IMR-90 (cell line): ENCODE measurements at regions not wholly inside any gene's neighbourhood (a gene's known extent, or its start where the extent isn't known, plus 50 kb on each side); places are given as distances from the start of the nearest gene placed in this dataset.

ENCODE experiments used
- ATAC-seq: fragments of 200-7000 bp; cut with Tn5 transposase; 2 replicates; pipeline ENCODE4 v1.9.1; 2020; ENCODE audit warnings: low read depth, mild to moderate bottlenecking, moderate library complexity
- BruUV-seq: library from RNA; stranded (reverse); fragments of 400-500 nt; replicated peaks from 2 replicates; lab custom pipeline; 2021; lab: Mats Ljungman, UMichigan
- CTCF ChIA-PET: fragments of 300-600 bp; formaldehyde crosslinking; extraction: SDS; loops from one replicate; lab custom pipeline; 2021; ENCODE audit warnings: antibody characterized with exemption; lab: Yijun Ruan, JAX
- POLR2A ChIA-PET: fragments of 300-600 bp; sonication (Branson Sonifier 250); formaldehyde crosslinking; loops from one replicate; lab custom pipeline; 2022; ENCODE audit warnings: antibody characterized with exemption; ENCODE audit not compliant: unreplicated experiment; lab: Charles Lee
- DNase-seq: peaks from one replicate; pipeline ENCODE4 v3.0.0; 2013
- H2AFZ ChIP-seq: replicated peaks from 2 replicates; pipeline ENCODE3; 2013; ENCODE audit warnings: low read length, mild to moderate bottlenecking; ENCODE audit not compliant: poor library complexity
- H2AK5ac ChIP-seq: 2 replicates; pipeline ENCODE4 v1.6.1; 2013; ENCODE audit warnings: low read depth, low read length, inconsistent platforms
- H2AK9ac ChIP-seq: replicated peaks from 2 replicates; pipeline ENCODE3; 2013; ENCODE audit warnings: mild to moderate bottlenecking, low read depth, low read length, moderate library complexity; ENCODE audit not compliant: poor library complexity
- H2BK120ac ChIP-seq: 2 replicates; pipeline ENCODE4 v1.6.1; 2013; ENCODE audit warnings: low read depth, low read length, inconsistent platforms
- H2BK15ac ChIP-seq: 3 replicates; pipeline ENCODE4 v1.6.1; 2013; ENCODE audit warnings: low read depth, low read length, inconsistent platforms
- H2BK20ac ChIP-seq: 2 replicates; pipeline ENCODE4 v1.6.1; 2013; ENCODE audit warnings: low read depth, mild to moderate bottlenecking, inconsistent platforms, low read length, moderate library complexity
- H2BK5ac ChIP-seq: 2 replicates; pipeline ENCODE4 v1.6.1; 2013; ENCODE audit warnings: mild to moderate bottlenecking, low read depth, low read length, inconsistent platforms; ENCODE audit not compliant: poor library complexity, severe bottlenecking
- H3K14ac ChIP-seq: replicated peaks from 2 replicates; pipeline ENCODE4 v1.6.1; 2013; ENCODE audit warnings: low read depth, low read length, inconsistent platforms
- H3K18ac ChIP-seq: 2 replicates; pipeline ENCODE4 v1.6.1; 2013; ENCODE audit warnings: low read depth, low read length, control low read depth
- H3K23ac ChIP-seq: 2 replicates; pipeline ENCODE4 v1.6.1; 2013; ENCODE audit warnings: low read depth, low read length, inconsistent platforms
- H3K27ac ChIP-seq: 2 replicates; pipeline ENCODE4 v1.5.1; 2013; ENCODE audit warnings: mild to moderate bottlenecking, control low read depth, low read length; ENCODE audit not compliant: insufficient read depth
- H3K27me3 ChIP-seq: 2 replicates; pipeline ENCODE4 v1.6.1; 2013; ENCODE audit warnings: low read length; ENCODE audit not compliant: control insufficient read depth, insufficient read depth
- H3K36me3 ChIP-seq: 2 replicates; pipeline ENCODE4 v1.6.1; 2013; ENCODE audit warnings: low read length, mixed read lengths; ENCODE audit not compliant: control insufficient read depth, insufficient read depth
- H3K4ac ChIP-seq: 2 replicates; pipeline ENCODE4 v1.6.1; 2013; ENCODE audit warnings: low read depth, low read length, inconsistent platforms
- H3K4me1 ChIP-seq: 2 replicates; pipeline ENCODE4 v1.6.1; 2013; ENCODE audit warnings: low read length, mixed read lengths; ENCODE audit not compliant: control insufficient read depth, insufficient read depth
- H3K4me2 ChIP-seq: 2 replicates; pipeline ENCODE4 v1.6.1; 2013; ENCODE audit warnings: low read depth, mild to moderate bottlenecking, control low read depth, low read length, moderate library complexity
- H3K4me3 ChIP-seq: 2 replicates; pipeline ENCODE4 v1.5.1; 2013; ENCODE audit warnings: low read depth, mild to moderate bottlenecking, control low read depth, low read length, moderate library complexity; ENCODE audit not compliant: insufficient read depth
- H3K56ac ChIP-seq: 2 replicates; pipeline ENCODE4 v1.6.1; 2013; ENCODE audit warnings: low read length, inconsistent platforms; ENCODE audit not compliant: insufficient read depth; ENCODE audit errors: extremely low read depth
- H3K79me1 ChIP-seq, 2 experiments: 2 replicates each; pipeline ENCODE4 v1.6.1; 2013; ENCODE audit warnings: low read length in 2 of 2, inconsistent platforms in 1 of 2, low read depth in 1 of 2
- H3K9ac ChIP-seq: 2 replicates; pipeline ENCODE4 v1.6.1; 2013; ENCODE audit warnings: low read depth, low read length, control low read depth
- H3K9me1 ChIP-seq: 2 replicates; pipeline ENCODE4 v1.6.1; 2013; ENCODE audit warnings: low read length, inconsistent platforms; ENCODE audit not compliant: insufficient read depth
- H3K9me3 ChIP-seq: 2 replicates; pipeline ENCODE4 v1.6.1; 2013; ENCODE audit warnings: low read length; ENCODE audit not compliant: control insufficient read depth, insufficient read depth
- H4K20me1 ChIP-seq: 2 replicates; pipeline ENCODE4 v1.6.1; 2013; ENCODE audit warnings: low read length, inconsistent platforms; ENCODE audit not compliant: insufficient read depth
- H4K5ac ChIP-seq: 2 replicates; pipeline ENCODE4 v1.6.1; 2013; ENCODE audit warnings: mild to moderate bottlenecking, low read depth, low read length, control low read depth
- H4K8ac ChIP-seq, 2 experiments: 2 replicates each; pipeline ENCODE4 v1.6.1; 2013; ENCODE audit warnings: low read depth in 2 of 2, low read length in 2 of 2, control low read depth in 1 of 2, inconsistent platforms in 1 of 2
- H4K91ac ChIP-seq: 2 replicates; pipeline ENCODE4 v1.6.1; 2013; ENCODE audit warnings: low read depth, low read length, inconsistent platforms; ENCODE audit not compliant: insufficient read depth
- MAFK ChIP-seq: IDR thresholded peaks from 2 replicates; pipeline ENCODE4 v1.6.1; 2012; ENCODE audit warnings: low read depth, low read length, improper control_type of control experiment
- RAD21 ChIP-seq: IDR thresholded peaks from 2 replicates; pipeline ENCODE4 v1.6.1; 2012; ENCODE audit warnings: low read length, improper control_type of control experiment
- RFX5 ChIP-seq: IDR thresholded peaks from 2 replicates; pipeline ENCODE4 v1.8.0; 2012; ENCODE audit warnings: low read depth, mild to moderate bottlenecking, low read length, moderate library complexity
- WGBS, 2 experiments: methylation state at CpG; one replicate each; pipeline versions ENCODE4 v1.1.5 to v1.1.7; 2013; ENCODE audit warnings: missing lambda C conversion rate in 2 of 2; ENCODE audit not compliant: insufficient read length in 1 of 2; ENCODE audit errors: extremely low coverage in 2 of 2; 5-methylcytosine and 5-hydroxymethylcytosine counted together
- dilution Hi-C: fragments of 300-500 bp; cut with HindIII; formaldehyde crosslinking; loops from one replicate; pipeline ENCODE4 v1.14.3; 2018; ENCODE audit warnings: low sequenced_read_pairs; ENCODE audit not compliant: unreplicated experiment
- in situ Hi-C: fragments of 300-500 bp; cut with MboI; formaldehyde crosslinking; loops from 3 replicates; pipeline ENCODE4 v1.14.3; 2019; ENCODE audit warnings: low sequenced_read_pairs, inconsistent platforms, mixed read lengths
- intact Hi-C: fragments of 100-400 bp; cut with micrococcal nuclease; formaldehyde crosslinking; loops from 2 replicates; pipeline ENCODE4 v1.10.0; 2022

GRCh38 chr22:34570408-34570807 is 495.6 kb upstream of the ISX start:
- H2AFZ ChIP-seq, result no peak overlapping the region
- no peak overlapping the region for H4K91ac ChIP-seq
- ChIA-PET POLR2A (no interaction called here), CTCF (no interaction called here)
- no peak overlapping the region for H3K4me2 ChIP-seq
- H3K27ac ChIP-seq, result no peak overlapping the region
- H3K23ac ChIP-seq, result no peak overlapping the region
- TF ChIP-seq RFX5 (no peak), RAD21 (no peak), MAFK (peak; percentile 29)
- no peak overlapping the region for H2BK5ac ChIP-seq
- dilution Hi-C loops, result no loop called here
- H3K9ac ChIP-seq, result no peak overlapping the region
- no peaks in the 10 kb centered on the region for H3K27me3 ChIP-seq
- H3K36me3 ChIP-seq, result no peaks in the 10 kb centered on the region
- no peak overlapping the region for H3K4ac ChIP-seq
- no peaks in the 10 kb centered on the region for H4K20me1 ChIP-seq
- no peak overlapping the region for H2AK5ac ChIP-seq
- in situ Hi-C loops, result no loop called here
- no peak overlapping the region for H3K4me3 ChIP-seq
- H3K9me3 ChIP-seq, result peaks cover 6% of the 10 kb centered on the region; the same call in 1 of the 2 replicates
- no peak for DNase-seq
- H4K8ac ChIP-seq, result no peak overlapping the region
- H3K18ac ChIP-seq, result no peak overlapping the region
- H2BK20ac ChIP-seq, result no peak overlapping the region
- no peak overlapping the region for H3K14ac ChIP-seq
- BruUV-seq, result no TSS peak
- no peak overlapping the region for H2AK9ac ChIP-seq
- no peak overlapping the region for H4K5ac ChIP-seq
- H2BK15ac ChIP-seq, result no peak overlapping the region
- intact Hi-C loops, result no loop called here
- ATAC-seq, result no peak
- H3K4me1 ChIP-seq, result no peaks in the 10 kb centered on the region
- no peaks in the 10 kb centered on the region for H3K9me1 ChIP-seq
- 60% methylated on average over 1 of the region's 3 CpGs; no CpG with 5 or more reads in 1 of the 2 experiments for WGBS, 2 experiments
- no peaks in the 10 kb centered on the region for H3K79me1 ChIP-seq
- H2BK120ac ChIP-seq, result no peak overlapping the region
- no peak overlapping the region for H3K56ac ChIP-seq
